GM21786 (cell line): ENCODE measurements at regions not wholly inside any gene's neighbourhood (a gene's known extent, or its start where the extent isn't known, plus 50 kb on each side); places are given as distances from the start of the nearest gene placed in this dataset.
"Not testable (repeated sequence)": the region's sequence is repeated elsewhere in the genome, so short reads cannot be mapped to it uniquely, and the experiment has no call there.

Experiments
- ATAC-seq: cut with Tn5 transposase; IDR thresholded peaks from one replicate; pipeline ENCODE4 v1.9.1; 2021; ENCODE audit not compliant: unreplicated experiment

- ATAC-seq: no peak
These were observed 341.7 kb downstream of the LRRC3B start for GRCh38 chr3:26964313-26964712.

- ATAC-seq: no peak
These were observed 342.3 kb downstream of the LRRC3B start for GRCh38 chr3:26964836-26965235.

GRCh38 chr3:26967501-26967900 lies 344.9 kb downstream of the LRRC3B start:
- ATAC-seq: no peak

- ATAC-seq: no peak
These were observed 362.1 kb downstream of the LRRC3B start for GRCh38 chr3:26984416-26985390.

GRCh38 chr3:26989037-26989436 lies 366.5 kb downstream of the LRRC3B start:
- ATAC-seq: no peak

GRCh38 chr3:26997226-26997625 lies 372.0 kb downstream of the NEK10 start:
- ATAC-seq: no peak

- no peak for ATAC-seq
These were observed 358.3 kb downstream of the NEK10 start for GRCh38 chr3:27010834-27011233.

- ATAC-seq: no peak
These were observed 347.0 kb downstream of the NEK10 start for GRCh38 chr3:27022096-27022761.

GRCh38 chr3:27024493-27024892 lies 344.7 kb downstream of the NEK10 start:
- no peak for ATAC-seq

GRCh38 chr3:27025718-27026117 lies 343.5 kb downstream of the NEK10 start:
- no peak for ATAC-seq

GRCh38 chr3:27031476-27031875 lies 337.7 kb downstream of the NEK10 start:
- ATAC-seq: no peak

GRCh38 chr3:27034255-27034654 lies 334.9 kb downstream of the NEK10 start:
- ATAC-seq: no peak

- ATAC-seq: no peak
These were observed 328.5 kb downstream of the NEK10 start for GRCh38 chr3:27040674-27041073.

GRCh38 chr3:27042541-27042940 lies 326.6 kb downstream of the NEK10 start:
- ATAC-seq: not testable (repeated sequence)

GRCh38 chr3:27043328-27043955 lies 325.7 kb downstream of the NEK10 start:
- ATAC-seq: no peak

- ATAC-seq: no peak
These were observed 324.2 kb downstream of the NEK10 start for GRCh38 chr3:27044931-27045481.

GRCh38 chr3:27046351-27046750 lies 322.8 kb downstream of the NEK10 start:
- no peak for ATAC-seq

GRCh38 chr3:27049792-27050191 lies 319.4 kb downstream of the NEK10 start:
- no peak for ATAC-seq

GRCh38 chr3:27051527-27051926 lies 317.7 kb downstream of the NEK10 start:
- ATAC-seq: not testable (repeated sequence)

GRCh38 chr3:27056326-27056725 lies 312.9 kb downstream of the NEK10 start:
- ATAC-seq: no peak

GRCh38 chr3:27059489-27059888 lies 309.7 kb downstream of the NEK10 start:
- ATAC-seq: no peak
